BLaER1 (cell line): ENCODE measurements at regions not wholly inside any gene's neighbourhood (a gene's known extent, or its start where the extent isn't known, plus 50 kb on each side); places are given as distances from the start of the nearest gene placed in this dataset.

ENCODE experiments used
- H3K27ac ChIP-seq: shearing (Covaris generic); formaldehyde crosslinking; 2 replicates; pipeline ENCODE4 v1.8.1; 2022
- H3K27me3 ChIP-seq: shearing (Covaris generic); formaldehyde crosslinking; 2 replicates; pipeline ENCODE4 v1.8.1; 2022
- H3K36me3 ChIP-seq: shearing (Covaris generic); formaldehyde crosslinking; 2 replicates; pipeline ENCODE4 v1.8.1; 2022
- H3K4me1 ChIP-seq: shearing (Covaris generic); formaldehyde crosslinking; 2 replicates; pipeline ENCODE4 v1.8.1; 2022
- H3K4me2 ChIP-seq: shearing (Covaris generic); formaldehyde crosslinking; 2 replicates; pipeline ENCODE4 v1.8.1; 2022
- H3K4me3 ChIP-seq: shearing (Covaris generic); formaldehyde crosslinking; 2 replicates; pipeline ENCODE4 v1.8.1; 2022
- H3K9ac ChIP-seq: shearing (Covaris generic); formaldehyde crosslinking; 2 replicates; pipeline ENCODE4 v1.8.1; 2022
- H3K9me3 ChIP-seq: shearing (Covaris generic); formaldehyde crosslinking; 2 replicates; pipeline ENCODE4 v1.8.1; 2022
- H4K20me1 ChIP-seq: shearing (Covaris generic); formaldehyde crosslinking; 2 replicates; pipeline ENCODE4 v1.8.1; 2022
- Cebpa-rat ChIP-seq: shearing (Covaris generic); IDR thresholded peaks from 2 replicates; pipeline ENCODE4 v1.8.1; 2022

DNA sequence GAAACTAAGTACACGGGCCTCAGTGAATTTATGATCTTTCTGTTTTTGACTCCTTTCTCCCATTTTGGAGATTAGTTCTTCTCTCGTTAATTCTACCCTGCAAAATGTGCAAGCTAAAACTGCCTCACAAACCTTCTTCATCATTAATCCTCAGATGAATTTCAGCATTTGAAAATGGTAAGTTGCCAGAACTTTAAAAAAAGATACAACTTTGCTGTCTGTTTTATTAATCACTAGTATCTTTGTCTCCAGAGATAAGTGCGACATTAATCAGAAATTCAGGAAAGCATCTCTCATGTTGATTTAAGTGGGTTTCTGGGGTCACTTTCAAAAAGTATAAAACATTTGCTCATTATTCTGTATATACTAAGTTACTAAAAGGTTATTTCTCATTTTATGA, 227.0 kb upstream of the RXFP2 start:
- no peaks in the 10 kb centered on the region for H3K36me3 ChIP-seq
- no peak overlapping the region for H3K4me2 ChIP-seq
- H3K4me3 ChIP-seq: no peak overlapping the region
- no peaks in the 10 kb centered on the region for H3K9me3 ChIP-seq
- H3K27ac ChIP-seq: no peak overlapping the region
- no peaks in the 10 kb centered on the region for H3K27me3 ChIP-seq
- H4K20me1 ChIP-seq: no peaks in the 10 kb centered on the region
- TF ChIP-seq Cebpa-rat: no peak
- no peak overlapping the region for H3K9ac ChIP-seq
- no peaks in the 10 kb centered on the region for H3K4me1 ChIP-seq

DNA sequence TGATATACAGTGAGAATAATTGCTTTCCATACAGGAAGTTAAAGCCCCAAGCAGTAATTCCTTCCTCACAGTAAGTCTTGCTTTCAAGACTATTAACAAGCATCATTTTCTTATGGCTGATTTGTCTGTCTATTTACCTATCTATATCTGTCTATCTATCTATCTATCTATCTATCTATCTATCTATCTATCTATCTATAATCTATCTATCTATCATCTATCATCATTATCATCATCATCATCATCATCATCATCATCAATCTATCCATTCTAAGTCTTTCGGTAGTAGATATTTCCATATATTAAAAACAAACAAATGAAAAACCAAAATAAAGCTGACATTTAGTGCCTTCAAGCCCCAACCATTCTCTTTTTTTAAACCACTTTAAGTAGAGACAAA, 224.4 kb upstream of the RXFP2 start:
- TF ChIP-seq Cebpa-rat: no peak
- Histone ChIP-seq H3K9me3 (no peaks in the 10 kb centered on the region), H4K20me1 (no peaks in the 10 kb centered on the region), H3K4me2 (no peak overlapping the region), H3K9ac (no peak overlapping the region), H3K27ac (no peak overlapping the region), H3K4me1 (no peaks in the 10 kb centered on the region), H3K36me3 (no peaks in the 10 kb centered on the region), H3K27me3 (no peaks in the 10 kb centered on the region), H3K4me3 (no peak overlapping the region)

DNA sequence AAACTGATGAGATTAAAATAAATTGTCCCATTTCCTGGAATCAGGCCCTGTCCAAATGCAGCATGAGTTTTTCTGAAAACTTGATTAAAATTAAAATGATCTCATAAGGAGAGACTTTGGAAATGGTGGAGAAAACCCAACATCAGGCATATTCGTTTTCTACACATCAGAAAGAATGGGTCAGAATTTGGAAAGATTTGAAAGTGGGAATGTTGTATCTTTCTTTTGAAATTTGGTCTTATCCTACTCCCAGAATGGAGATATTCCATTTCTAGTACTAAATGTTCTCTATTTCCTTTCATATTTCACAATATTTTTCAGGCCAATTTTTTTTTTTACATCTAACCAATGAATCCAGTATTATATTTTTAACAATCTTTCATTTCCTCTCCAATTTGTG, 223.9 kb upstream of the RXFP2 start:
- no peaks in the 10 kb centered on the region for H3K27me3 ChIP-seq
- no peak for TF ChIP-seq Cebpa-rat
- no peaks in the 10 kb centered on the region for H4K20me1 ChIP-seq
- no peak overlapping the region for H3K27ac ChIP-seq
- H3K4me2 ChIP-seq: no peak overlapping the region
- H3K4me3 ChIP-seq: no peak overlapping the region
- no peaks in the 10 kb centered on the region for H3K4me1 ChIP-seq
- no peaks in the 10 kb centered on the region for H3K36me3 ChIP-seq
- H3K9ac ChIP-seq: no peak overlapping the region
- no peaks in the 10 kb centered on the region for H3K9me3 ChIP-seq

DNA sequence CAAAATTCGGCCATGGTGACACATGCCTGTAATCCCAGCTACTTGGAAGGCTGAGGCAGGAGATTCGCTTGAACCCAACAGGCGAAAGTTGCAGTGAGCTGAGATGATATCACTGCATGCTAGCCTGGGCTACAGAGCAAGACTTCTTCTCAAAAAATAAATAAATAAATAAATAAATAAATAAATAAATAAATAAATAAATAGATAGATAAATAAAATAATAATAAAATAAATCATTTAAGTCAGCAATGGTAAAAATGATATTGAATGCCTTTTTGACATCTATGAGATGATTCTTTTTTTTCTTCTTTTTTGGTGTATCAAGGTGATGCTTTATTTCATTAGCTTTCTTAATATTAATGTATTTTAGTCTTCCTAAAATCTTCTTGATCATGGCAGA, 221.7 kb upstream of the RXFP2 start:
- no peaks in the 10 kb centered on the region for H3K9me3 ChIP-seq
- H3K4me3 ChIP-seq: no peak overlapping the region
- H3K27ac ChIP-seq: no peak overlapping the region
- no peak overlapping the region for H3K9ac ChIP-seq
- no peaks in the 10 kb centered on the region for H3K36me3 ChIP-seq
- no peaks in the 10 kb centered on the region for H3K4me1 ChIP-seq
- no peak overlapping the region for H3K4me2 ChIP-seq
- H3K27me3 ChIP-seq: no peaks in the 10 kb centered on the region
- no peak for TF ChIP-seq Cebpa-rat
- no peaks in the 10 kb centered on the region for H4K20me1 ChIP-seq

DNA sequence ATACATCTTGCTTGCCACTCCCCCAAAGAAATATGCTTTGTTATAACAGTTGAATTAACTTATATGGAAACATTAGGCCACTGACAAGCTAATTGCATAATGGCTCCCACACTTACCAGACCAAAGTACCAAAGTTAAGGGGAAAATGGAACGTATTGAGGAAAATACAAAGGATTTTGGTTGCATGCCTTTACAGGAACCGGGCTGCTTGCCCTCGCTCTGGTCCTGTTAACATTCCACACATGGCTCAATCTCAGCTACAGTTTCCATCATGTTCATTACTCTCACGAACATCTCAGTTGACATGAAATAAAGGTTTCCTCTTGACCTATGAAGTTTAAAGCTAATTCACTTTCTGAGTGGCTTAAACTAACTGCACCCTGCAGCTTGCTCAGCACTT, 220.7 kb upstream of the RXFP2 start:
- no peaks in the 10 kb centered on the region for H3K9me3 ChIP-seq
- no peaks in the 10 kb centered on the region for H3K27me3 ChIP-seq
- no peak overlapping the region for H3K4me3 ChIP-seq
- no peak overlapping the region for H3K27ac ChIP-seq
- no peaks in the 10 kb centered on the region for H3K36me3 ChIP-seq
- no peaks in the 10 kb centered on the region for H4K20me1 ChIP-seq
- no peak for TF ChIP-seq Cebpa-rat
- no peak overlapping the region for H3K4me2 ChIP-seq
- H3K4me1 ChIP-seq: no peaks in the 10 kb centered on the region
- no peak overlapping the region for H3K9ac ChIP-seq

DNA sequence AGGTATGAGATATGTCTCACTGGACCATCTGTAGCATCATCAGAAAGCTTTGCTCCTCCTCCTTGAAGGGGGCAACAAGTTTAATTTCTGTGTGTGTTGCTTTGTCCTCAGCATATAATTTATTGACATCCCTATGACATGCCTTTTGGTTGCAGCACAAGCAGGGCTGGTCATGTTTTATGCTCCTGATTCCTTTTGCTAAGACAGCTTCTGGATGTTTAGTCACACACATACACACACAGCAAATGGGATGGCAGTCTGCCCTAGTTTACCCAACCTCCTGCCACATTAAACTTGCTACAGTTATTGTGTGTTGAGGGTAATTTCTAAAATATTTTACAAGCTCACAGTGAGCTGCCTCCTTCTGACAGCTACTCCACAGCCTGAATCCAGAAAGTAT, 217.9 kb upstream of the RXFP2 start:
- no peaks in the 10 kb centered on the region for H4K20me1 ChIP-seq
- H3K9me3 ChIP-seq: no peaks in the 10 kb centered on the region
- no peak overlapping the region for H3K9ac ChIP-seq
- no peak overlapping the region for H3K27ac ChIP-seq
- no peak for TF ChIP-seq Cebpa-rat
- H3K4me1 ChIP-seq: no peaks in the 10 kb centered on the region
- no peaks in the 10 kb centered on the region for H3K27me3 ChIP-seq
- H3K4me3 ChIP-seq: no peak overlapping the region
- H3K4me2 ChIP-seq: no peak overlapping the region
- H3K36me3 ChIP-seq: no peaks in the 10 kb centered on the region

DNA sequence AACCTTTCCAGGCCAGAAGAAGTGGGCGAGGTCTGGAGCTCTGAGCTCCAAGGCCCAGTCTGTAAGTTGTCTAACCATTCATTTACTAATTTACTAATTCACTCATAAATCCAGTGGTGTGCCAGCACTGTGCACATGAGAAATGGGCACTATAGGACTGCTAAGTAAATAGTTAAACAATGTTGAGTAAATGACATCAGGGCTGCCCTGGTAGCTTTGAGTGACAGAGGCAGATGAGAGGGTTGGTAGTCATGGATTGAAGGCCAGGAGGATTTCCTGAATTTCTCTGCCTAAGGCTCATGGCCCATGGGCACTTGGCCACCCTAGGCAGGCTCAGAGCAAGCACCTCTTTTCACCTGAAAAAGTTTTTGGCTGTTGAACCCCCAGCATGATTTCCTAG, 216.9 kb upstream of the RXFP2 start:
- Histone ChIP-seq H3K9me3 (no peaks in the 10 kb centered on the region), H3K9ac (no peak overlapping the region), H4K20me1 (no peaks in the 10 kb centered on the region), H3K36me3 (no peaks in the 10 kb centered on the region), H3K4me2 (no peak overlapping the region), H3K27ac (no peak overlapping the region), H3K4me1 (no peaks in the 10 kb centered on the region), H3K4me3 (no peak overlapping the region), H3K27me3 (no peaks in the 10 kb centered on the region)
- no peak for TF ChIP-seq Cebpa-rat

DNA sequence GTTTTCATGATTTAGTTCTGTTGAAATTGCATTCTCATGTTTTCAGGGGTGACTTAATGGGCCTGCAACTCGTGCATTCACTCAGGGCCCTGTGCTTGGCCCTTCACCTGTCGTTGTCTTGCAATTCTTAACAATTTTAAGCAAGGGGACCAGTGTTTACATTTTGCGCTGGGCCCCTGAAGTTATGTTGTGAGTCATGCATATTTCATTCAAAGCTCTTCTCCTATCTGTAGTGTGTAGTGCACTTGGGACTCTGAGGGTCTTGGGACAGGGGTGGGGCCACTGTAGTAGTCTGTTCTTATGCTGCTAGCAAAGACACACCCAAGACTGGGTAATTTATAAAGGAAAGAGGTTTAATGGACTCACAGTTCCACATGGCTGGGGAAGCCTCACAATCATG, 211.2 kb upstream of the RXFP2 start:
- Histone ChIP-seq H3K36me3 (no peaks in the 10 kb centered on the region), H3K4me3 (no peak overlapping the region), H4K20me1 (no peaks in the 10 kb centered on the region), H3K27me3 (no peaks in the 10 kb centered on the region), H3K4me2 (no peak overlapping the region), H3K9me3 (no peaks in the 10 kb centered on the region), H3K9ac (no peak overlapping the region), H3K4me1 (no peaks in the 10 kb centered on the region), H3K27ac (no peak overlapping the region)
- TF ChIP-seq Cebpa-rat: no peak

DNA sequence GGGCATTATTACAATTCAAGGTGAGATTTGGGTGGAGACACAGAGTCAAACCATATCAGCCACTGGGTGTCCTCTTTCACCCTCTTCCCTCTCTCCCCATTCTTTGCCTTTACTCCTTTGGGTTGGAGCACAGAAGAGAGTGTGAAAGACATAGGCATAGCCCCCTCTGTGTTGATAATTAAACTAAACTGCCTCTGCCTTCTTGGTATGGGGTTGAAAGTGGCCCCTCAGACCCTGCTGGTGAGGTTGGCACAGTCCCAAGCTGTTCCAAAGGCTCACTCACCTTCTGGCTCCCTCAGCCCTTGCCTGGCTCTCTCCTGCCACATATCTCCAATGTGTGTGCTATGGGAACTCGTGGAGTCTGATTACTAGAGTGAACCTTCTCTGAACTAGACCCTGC, 210.6 kb upstream of the RXFP2 start:
- H3K4me1 ChIP-seq: no peaks in the 10 kb centered on the region
- H3K9me3 ChIP-seq: no peaks in the 10 kb centered on the region
- no peak overlapping the region for H3K27ac ChIP-seq
- no peak overlapping the region for H3K9ac ChIP-seq
- H3K4me2 ChIP-seq: no peak overlapping the region
- no peaks in the 10 kb centered on the region for H3K27me3 ChIP-seq
- no peaks in the 10 kb centered on the region for H4K20me1 ChIP-seq
- no peak for TF ChIP-seq Cebpa-rat
- H3K4me3 ChIP-seq: no peak overlapping the region
- no peaks in the 10 kb centered on the region for H3K36me3 ChIP-seq

DNA sequence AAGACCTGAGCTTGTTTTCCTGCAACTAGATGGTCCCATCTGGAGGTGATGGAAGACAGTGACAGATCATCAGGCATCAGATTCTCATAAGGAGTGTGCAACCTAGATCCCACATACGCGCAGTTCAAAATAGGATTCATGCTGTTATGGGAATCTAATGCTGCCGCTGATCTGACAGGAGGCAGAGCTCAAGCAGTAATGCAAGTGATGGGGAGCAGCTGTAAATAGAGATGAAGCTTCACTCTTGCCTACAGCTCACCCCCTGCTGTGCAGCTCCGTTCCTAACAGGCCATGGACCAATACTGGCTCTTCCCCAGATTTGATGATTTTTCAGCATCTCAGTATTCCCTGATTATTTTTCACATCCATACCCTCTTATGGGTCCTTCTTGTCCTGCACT, 208.4 kb upstream of the RXFP2 start:
- Histone ChIP-seq H3K9me3 (no peaks in the 10 kb centered on the region), H3K36me3 (no peaks in the 10 kb centered on the region), H3K27ac (no peak overlapping the region), H3K27me3 (no peaks in the 10 kb centered on the region), H3K4me3 (no peak overlapping the region), H3K4me1 (no peaks in the 10 kb centered on the region), H4K20me1 (no peaks in the 10 kb centered on the region), H3K9ac (no peak overlapping the region), H3K4me2 (no peak overlapping the region)
- TF ChIP-seq Cebpa-rat: no peak

DNA sequence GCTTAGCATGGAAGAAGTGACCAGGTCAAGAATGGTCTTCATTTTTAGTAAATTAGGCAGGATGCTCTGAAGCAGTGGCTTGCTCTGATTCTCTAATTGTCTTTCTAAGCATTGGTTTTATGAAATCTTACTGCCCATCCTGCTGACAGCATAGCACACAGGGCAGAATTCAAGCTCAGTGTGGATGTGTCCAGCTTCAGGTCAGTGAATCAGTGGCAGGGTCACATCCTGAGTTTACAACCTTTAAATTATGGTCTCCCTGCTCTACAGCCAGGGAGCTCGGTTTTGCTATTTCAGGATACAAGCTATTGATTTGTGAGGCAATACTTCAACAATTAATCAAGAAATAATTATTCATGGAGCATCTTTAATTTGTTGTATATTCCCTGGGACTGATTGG, 202.3 kb upstream of the RXFP2 start:
- Histone ChIP-seq H3K27ac (no peak overlapping the region), H4K20me1 (no peaks in the 10 kb centered on the region), H3K9me3 (no peaks in the 10 kb centered on the region), H3K4me2 (no peak overlapping the region), H3K36me3 (no peaks in the 10 kb centered on the region), H3K4me1 (no peaks in the 10 kb centered on the region), H3K9ac (no peak overlapping the region), H3K27me3 (no peaks in the 10 kb centered on the region), H3K4me3 (no peak overlapping the region)
- TF ChIP-seq Cebpa-rat: no peak
